Left kidney (tissue), 1 donor: ENCODE measurements at regions not wholly inside any gene's neighbourhood (a gene's known extent, or its start where the extent isn't known, plus 50 kb on each side); places are given as distances from the start of the nearest gene placed in this dataset.
"Not testable (repeated sequence)": the region's sequence is repeated elsewhere in the genome, so short reads cannot be mapped to it uniquely, and the experiment has no call there.

Experiments
- DNase-seq: peaks from one replicate; pipeline ENCODE4 v3.0.0-alpha.2; 2013

- no peak for DNase-seq
Observed at GRCh38 chr7:46291601-46292150, 370.6 kb upstream of the IGFBP3 start.

GRCh38 chr7:46291050-46291438 lies 370.0 kb upstream of the IGFBP3 start:
- no peak for DNase-seq

- DNase-seq, result no peak
Observed at GRCh38 chr7:46290374-46291049, 369.4 kb upstream of the IGFBP3 start.

GRCh38 chr7:46288861-46289260 lies 367.8 kb upstream of the IGFBP3 start:
- no peak for DNase-seq

- no peak for DNase-seq
Observed at GRCh38 chr7:46288010-46288409, 366.9 kb upstream of the IGFBP3 start.

GRCh38 chr7:46286957-46287356 lies 365.9 kb upstream of the IGFBP3 start:
- no peak for DNase-seq

- DNase-seq, result no peak
Observed at GRCh38 chr7:46286356-46286755, 365.3 kb upstream of the IGFBP3 start.

- no peak for DNase-seq
Observed at GRCh38 chr7:46285878-46286277, 364.8 kb upstream of the IGFBP3 start.

GRCh38 chr7:46283852-46284251 lies 362.8 kb upstream of the IGFBP3 start:
- DNase-seq, result no peak

GRCh38 chr7:46282155-46282554 lies 361.1 kb upstream of the IGFBP3 start:
- DNase-seq, result no peak

- DNase-seq, result no peak
Observed at GRCh38 chr7:46281071-46281470, 360.0 kb upstream of the IGFBP3 start.

GRCh38 chr7:46279290-46279689 lies 358.2 kb upstream of the IGFBP3 start:
- DNase-seq, result no peak

GRCh38 chr7:46264646-46265045 lies 343.6 kb upstream of the IGFBP3 start:
- no peak for DNase-seq

- not testable (repeated sequence) for DNase-seq
Observed at GRCh38 chr7:46261638-46262037, 340.6 kb upstream of the IGFBP3 start.

GRCh38 chr7:46259947-46260346 lies 338.9 kb upstream of the IGFBP3 start:
- DNase-seq, result no peak

GRCh38 chr7:46257761-46258448 lies 336.8 kb upstream of the IGFBP3 start:
- no peak for DNase-seq

GRCh38 chr7:46256870-46257661 lies 336.0 kb upstream of the IGFBP3 start:
- DNase-seq, result no peak

- DNase-seq, result no peak
Observed at GRCh38 chr7:46253520-46253919, 332.4 kb upstream of the IGFBP3 start.

- DNase-seq, result no peak
Observed at GRCh38 chr7:46247664-46248063, 326.6 kb upstream of the IGFBP3 start.

- no peak for DNase-seq
Observed at GRCh38 chr7:46245586-46246111, 324.6 kb upstream of the IGFBP3 start.

- DNase-seq, result no peak
Observed at GRCh38 chr7:46244757-46245156, 323.7 kb upstream of the IGFBP3 start.

GRCh38 chr7:46243406-46243805 lies 322.3 kb upstream of the IGFBP3 start:
- no peak for DNase-seq

GRCh38 chr7:46239846-46240245 lies 318.8 kb upstream of the IGFBP3 start:
- DNase-seq, result no peak
